ENCODE measurements at regions not wholly inside any gene's neighbourhood (a gene's known extent, or its start where the extent isn't known, plus 50 kb on each side); places are given as distances from the start of the nearest gene placed in this dataset.

- no peak for TF ChIP-seq CTCF (IDR thresholded peaks at IDR 0.05 in 4 of 5, conservative IDR thresholded peaks at IDR 0.05 in 1 of 5)
- TF ChIP-seq POLR2A (IDR thresholded peaks at IDR 0.05) = no peak
These were observed 109.5 kb downstream of the FANCF start for GRCh38 chr11:22516111-22516510.

All from gastrocnemius medialis (tissue), 4 donors.